ENCODE measurements at regions not wholly inside any gene's neighbourhood (a gene's known extent, or its start where the extent isn't known, plus 50 kb on each side); places are given as distances from the start of the nearest gene placed in this dataset.
A peak's percentile ranks its signal among the peaks of the same experiment; 100 is the strongest.

DNA sequence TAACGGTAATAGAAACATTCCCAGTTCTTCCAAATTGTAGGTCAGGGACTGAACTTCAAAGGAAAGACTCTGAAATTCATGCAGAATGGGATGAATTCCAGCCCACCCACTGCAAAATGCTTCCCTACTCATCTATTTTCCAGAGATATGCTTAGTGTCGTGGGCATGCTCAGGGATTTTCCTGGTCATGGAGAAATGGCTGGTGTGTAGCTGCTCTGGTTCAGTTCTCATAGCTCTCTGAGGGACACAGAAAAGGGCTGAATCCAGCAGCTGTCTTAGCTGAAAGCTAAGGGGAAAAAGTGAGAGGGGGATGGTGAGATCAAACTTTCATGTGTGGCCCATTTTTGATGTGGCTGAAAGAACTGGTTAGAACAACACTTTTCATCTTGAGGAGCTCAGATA lies 72.9 kb upstream of the KRAS start:
- no peak for TF ChIP-seq EZH2 (IDR thresholded peaks at IDR 0.05; ENCODE audit: borderline replicate concordance, low read length)
- TF ChIP-seq, protein P1, sequence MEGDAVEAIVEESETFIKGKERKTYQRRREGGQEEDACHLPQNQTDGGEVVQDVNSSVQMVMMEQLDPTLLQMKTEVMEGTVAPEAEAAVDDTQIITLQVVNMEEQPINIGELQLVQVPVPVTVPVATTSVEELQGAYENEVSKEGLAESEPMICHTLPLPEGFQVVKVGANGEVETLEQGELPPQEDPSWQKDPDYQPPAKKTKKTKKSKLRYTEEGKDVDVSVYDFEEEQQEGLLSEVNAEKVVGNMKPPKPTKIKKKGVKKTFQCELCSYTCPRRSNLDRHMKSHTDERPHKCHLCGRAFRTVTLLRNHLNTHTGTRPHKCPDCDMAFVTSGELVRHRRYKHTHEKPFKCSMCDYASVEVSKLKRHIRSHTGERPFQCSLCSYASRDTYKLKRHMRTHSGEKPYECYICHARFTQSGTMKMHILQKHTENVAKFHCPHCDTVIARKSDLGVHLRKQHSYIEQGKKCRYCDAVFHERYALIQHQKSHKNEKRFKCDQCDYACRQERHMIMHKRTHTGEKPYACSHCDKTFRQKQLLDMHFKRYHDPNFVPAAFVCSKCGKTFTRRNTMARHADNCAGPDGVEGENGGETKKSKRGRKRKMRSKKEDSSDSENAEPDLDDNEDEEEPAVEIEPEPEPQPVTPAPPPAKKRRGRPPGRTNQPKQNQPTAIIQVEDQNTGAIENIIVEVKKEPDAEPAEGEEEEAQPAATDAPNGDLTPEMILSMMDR (IDR thresholded peaks at IDR 0.05; ENCODE audit: low read length), result no peak
- Histone ChIP-seq H3K9me2 (ENCODE audit: low read depth, low read length) (no peaks in the 10 kb centered on the region), H3K4me3 (ENCODE audit: low read depth, low read length, poor library complexity, severe bottlenecking) (no peak overlapping the region), H2AFZ (ENCODE audit: low read length) (no peak overlapping the region), H3K9me3 (ENCODE audit: low read length) (no peaks in the 10 kb centered on the region), H3K9ac (ENCODE audit: low read length) (no peak overlapping the region), H3K4me1 (ENCODE audit: insufficient read depth, low read length, severe bottlenecking) (peaks cover 64% of the 10 kb centered on the region), H3K36me3 (ENCODE audit: insufficient read depth, low read length) (no peaks in the 10 kb centered on the region), H3K4me2 (ENCODE audit: low read length) (no peak overlapping the region), H3K27me3 (ENCODE audit: insufficient read depth, low read length) (no peaks in the 10 kb centered on the region), H3F3A (ENCODE audit: insufficient read depth, low read length) (no peaks in the 10 kb centered on the region), H4K20me1 (ENCODE audit: insufficient read depth, low read length) (no peaks in the 10 kb centered on the region), H3K79me2 (ENCODE audit: insufficient read depth, low read length) (no peaks in the 10 kb centered on the region), H3K27ac (ENCODE audit: low read depth, low read length, poor library complexity, severe bottlenecking) (peak overlapping the region; percentile 69)

DNA sequence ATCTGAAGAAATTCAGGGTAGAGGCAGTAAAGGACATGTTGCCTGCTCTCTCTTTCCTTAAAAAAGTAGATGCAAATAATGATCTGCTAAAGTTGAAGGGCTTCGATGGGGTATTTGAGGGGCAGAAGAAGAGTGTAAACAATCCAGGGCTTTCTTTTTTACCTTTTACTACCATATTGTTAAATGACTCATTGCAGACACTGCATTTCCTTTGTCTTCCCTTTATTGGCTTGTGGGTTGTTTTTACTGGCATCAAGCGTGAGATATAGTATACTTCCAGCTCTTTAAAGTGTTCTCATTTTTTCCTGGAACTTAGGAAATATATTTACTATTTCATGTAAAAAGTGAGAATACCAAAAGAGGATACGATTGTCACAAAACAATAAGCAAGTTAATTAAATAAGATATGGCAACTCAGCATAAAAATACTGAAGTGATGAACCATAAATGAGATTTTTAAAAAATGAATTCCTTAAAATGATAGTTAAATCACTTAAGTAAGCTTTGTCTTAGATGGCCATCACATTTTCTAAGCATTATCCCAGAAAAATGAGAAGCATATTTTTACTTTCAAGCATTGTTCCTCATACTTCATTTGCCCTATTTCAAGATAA lies 72.3 kb upstream of the KRAS start:
- Histone ChIP-seq H4K20me1 (ENCODE audit: insufficient read depth, low read length) (no peaks in the 10 kb centered on the region), H3K27me3 (ENCODE audit: insufficient read depth, low read length) (no peaks in the 10 kb centered on the region), H3K4me3 (ENCODE audit: low read depth, low read length, poor library complexity, severe bottlenecking) (no peak overlapping the region), H2AFZ (ENCODE audit: low read length) (no peak overlapping the region), H3K9me3 (ENCODE audit: low read length) (no peaks in the 10 kb centered on the region), H3K9ac (ENCODE audit: low read length) (no peak overlapping the region), H3K36me3 (ENCODE audit: insufficient read depth, low read length) (no peaks in the 10 kb centered on the region), H3F3A (ENCODE audit: insufficient read depth, low read length) (no peaks in the 10 kb centered on the region), H3K9me2 (ENCODE audit: low read depth, low read length) (no peaks in the 10 kb centered on the region), H3K4me1 (ENCODE audit: insufficient read depth, low read length, severe bottlenecking) (peaks cover 64% of the 10 kb centered on the region), H3K4me2 (ENCODE audit: low read length) (no peak overlapping the region), H3K27ac (ENCODE audit: low read depth, low read length, poor library complexity, severe bottlenecking) (peak overlapping the region; percentile 69), H3K79me2 (ENCODE audit: insufficient read depth, low read length) (no peaks in the 10 kb centered on the region)
- TF ChIP-seq EZH2 (IDR thresholded peaks at IDR 0.05; ENCODE audit: borderline replicate concordance, low read length), result no peak
- TF ChIP-seq, protein P1 (IDR thresholded peaks at IDR 0.05; ENCODE audit: low read length), result no peak

DNA sequence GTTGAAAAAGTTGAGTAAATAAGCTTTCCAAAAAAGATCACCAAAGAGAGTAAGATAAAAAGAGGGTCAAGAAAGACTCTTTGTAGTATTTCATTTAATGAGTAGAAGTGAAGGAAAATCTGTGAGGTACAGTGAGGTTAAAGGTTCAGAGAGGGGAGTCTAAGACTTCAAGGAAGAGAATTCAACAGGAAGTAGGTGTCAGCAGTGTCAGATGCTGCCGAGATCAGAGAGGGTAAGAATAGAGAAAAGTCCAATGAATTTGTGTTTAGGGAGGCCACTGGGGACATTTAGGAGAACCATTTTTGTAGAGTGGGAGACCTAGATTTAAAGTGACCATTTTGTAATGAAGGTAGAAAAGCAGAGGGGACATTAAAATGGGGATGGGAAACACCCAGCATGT lies 71.6 kb upstream of the KRAS start:
- H3K9me2 ChIP-seq (ENCODE audit: low read depth, low read length), result no peaks in the 10 kb centered on the region
- H3K4me1 ChIP-seq (ENCODE audit: insufficient read depth, low read length, severe bottlenecking), result peaks cover 70% of the 10 kb centered on the region
- H3K9me3 ChIP-seq (ENCODE audit: low read length), result no peaks in the 10 kb centered on the region
- no peak overlapping the region for H3K9ac ChIP-seq (ENCODE audit: low read length)
- no peak overlapping the region for H2AFZ ChIP-seq (ENCODE audit: low read length)
- H4K20me1 ChIP-seq (ENCODE audit: insufficient read depth, low read length), result no peaks in the 10 kb centered on the region
- peak overlapping the region; percentile 69 for H3K27ac ChIP-seq (ENCODE audit: low read depth, low read length, poor library complexity, severe bottlenecking)
- H3K36me3 ChIP-seq (ENCODE audit: insufficient read depth, low read length), result no peaks in the 10 kb centered on the region
- no peaks in the 10 kb centered on the region for H3K79me2 ChIP-seq (ENCODE audit: insufficient read depth, low read length)
- no peaks in the 10 kb centered on the region for H3K27me3 ChIP-seq (ENCODE audit: insufficient read depth, low read length)
- no peak overlapping the region for H3K4me3 ChIP-seq (ENCODE audit: low read depth, low read length, poor library complexity, severe bottlenecking)
- peak overlapping the region; percentile 11; the same call in 1 of the 2 replicates for H3K4me2 ChIP-seq (ENCODE audit: low read length)
- no peaks in the 10 kb centered on the region for H3F3A ChIP-seq (ENCODE audit: insufficient read depth, low read length)
- TF ChIP-seq, protein P1 (IDR thresholded peaks at IDR 0.05; ENCODE audit: low read length), result no peak
- no peak for TF ChIP-seq EZH2 (IDR thresholded peaks at IDR 0.05; ENCODE audit: borderline replicate concordance, low read length)
